GM12873 (cell line): ENCODE measurements at regions not wholly inside any gene's neighbourhood (a gene's known extent, or its start where the extent isn't known, plus 50 kb on each side); places are given as distances from the start of the nearest gene placed in this dataset.

Experiments used
- CTCF ChIP-seq: IDR thresholded peaks from 2 replicates; pipeline ENCODE4 v1.5.1; 2012; ENCODE audit warnings: low read depth, mild to moderate bottlenecking, moderate library complexity, low read length, control low read depth; ENCODE audit not compliant: insufficient read depth; ENCODE audit errors: missing control alignments

- TF ChIP-seq CTCF = no peak
These were observed 55.7 kb upstream of the TMEM229A start for GRCh38 chr7:124088590-124088989.

GRCh38 chr7:124086843-124087242 is 54.0 kb upstream of the TMEM229A start:
- TF ChIP-seq CTCF = no peak

- no peak for TF ChIP-seq CTCF
These were observed 52.3 kb upstream of the TMEM229A start for GRCh38 chr7:124085179-124085578.

- TF ChIP-seq CTCF = no peak
These were observed 51.2 kb upstream of the TMEM229A start for GRCh38 chr7:124084024-124084423.
